CD4-positive, alpha-beta T cell treated with Interleukin-17A for 1 hour (primary cell): ENCODE measurements at regions not wholly inside any gene's neighbourhood (a gene's known extent, or its start where the extent isn't known, plus 50 kb on each side); places are given as distances from the start of the nearest gene placed in this dataset.

Source experiments
- DNase-seq: peaks from one replicate; pipeline ENCODE4 v3.0.0-alpha.2; 2020

DNA sequence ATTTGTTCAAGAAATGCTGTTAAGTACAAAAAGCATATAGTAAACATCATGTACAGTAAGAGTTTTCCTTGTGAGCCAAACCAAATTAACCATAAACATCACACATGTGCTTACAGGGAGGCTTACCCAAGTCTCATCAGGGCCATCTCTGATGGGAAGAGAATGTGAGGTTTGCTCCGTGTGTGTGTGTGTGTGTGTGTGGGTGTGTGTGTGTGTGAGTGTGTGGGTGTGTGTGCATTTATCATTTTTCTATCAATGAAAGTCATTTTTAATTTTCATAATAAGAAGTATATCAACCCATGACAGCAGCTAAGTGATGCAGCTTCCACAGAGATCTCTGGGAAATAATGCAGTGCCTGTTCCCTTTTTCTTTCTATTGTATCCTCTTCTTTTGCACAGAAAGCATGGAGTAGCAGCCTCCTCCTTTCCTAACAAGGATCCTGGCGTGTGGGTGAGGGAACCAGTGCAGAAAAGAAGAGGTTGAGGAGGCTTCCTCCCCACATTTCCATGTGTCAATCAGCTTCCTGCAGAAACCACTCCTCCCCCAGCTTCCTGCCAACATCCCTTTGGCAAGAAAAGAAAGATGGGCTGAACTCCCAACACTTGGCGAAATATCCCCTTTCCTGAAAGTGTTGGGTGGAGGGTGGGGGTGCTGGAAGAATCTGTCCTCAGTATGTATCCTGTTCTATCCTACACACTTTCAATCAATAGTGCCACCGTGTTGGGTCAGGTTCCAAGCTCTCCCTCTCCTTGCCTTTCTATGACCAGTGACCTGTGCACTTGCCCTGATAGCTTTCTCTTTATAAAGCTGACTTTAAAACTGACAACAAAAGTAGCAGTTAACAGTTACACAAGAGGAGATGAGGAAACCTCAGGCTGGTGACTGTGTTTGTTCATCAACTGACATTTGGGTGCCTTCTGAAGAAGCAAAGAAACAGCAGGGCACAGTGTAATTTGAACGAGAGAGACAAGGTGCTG, 251.8 kb upstream of the CITED2 start:
- no peak for DNase-seq

DNA sequence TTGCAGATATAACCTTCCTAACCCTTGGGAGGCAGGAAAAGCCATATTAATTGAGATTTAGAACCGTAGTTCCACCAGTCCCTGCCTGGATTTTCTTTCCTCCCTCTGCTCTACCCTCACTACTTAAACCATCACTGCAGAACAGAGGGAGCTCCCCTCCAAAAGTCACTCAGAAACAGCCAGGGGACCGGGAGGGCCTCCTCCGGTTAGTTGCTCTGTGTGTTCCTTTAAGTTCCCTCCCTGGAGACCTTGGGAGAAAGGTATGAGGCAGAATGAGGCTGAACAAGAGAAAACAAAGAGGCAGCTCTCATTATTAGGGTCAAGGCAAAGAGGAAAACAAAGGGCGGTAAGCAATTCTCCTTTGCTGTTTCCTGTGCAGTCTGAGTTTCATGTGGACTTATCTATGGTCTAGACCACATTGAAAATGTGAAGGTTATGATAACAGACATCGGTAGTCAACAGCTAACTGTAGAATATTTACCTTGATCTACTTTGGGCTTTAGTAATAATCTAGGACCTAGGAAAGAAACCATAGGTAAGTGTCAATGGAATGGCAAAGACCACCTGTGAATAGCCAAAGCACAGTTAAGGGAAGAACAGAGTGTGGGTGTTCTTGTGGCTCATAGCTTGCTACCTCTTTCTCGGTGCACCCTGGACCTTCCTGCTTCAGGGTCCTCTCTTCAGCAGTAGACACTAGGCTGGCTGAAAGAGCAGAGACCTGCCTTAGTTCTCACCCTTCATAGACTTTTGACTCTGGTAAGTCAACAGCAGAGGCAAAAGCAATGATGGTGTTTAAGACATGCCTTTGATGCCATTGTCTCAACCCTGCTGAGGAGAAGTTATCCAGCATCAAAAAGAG, 250.9 kb upstream of the CITED2 start:
- DNase-seq: no peak

GRCh38 chr6:139623372-139623771, 248.9 kb upstream of the CITED2 start:
- DNase-seq: no peak

DNA sequence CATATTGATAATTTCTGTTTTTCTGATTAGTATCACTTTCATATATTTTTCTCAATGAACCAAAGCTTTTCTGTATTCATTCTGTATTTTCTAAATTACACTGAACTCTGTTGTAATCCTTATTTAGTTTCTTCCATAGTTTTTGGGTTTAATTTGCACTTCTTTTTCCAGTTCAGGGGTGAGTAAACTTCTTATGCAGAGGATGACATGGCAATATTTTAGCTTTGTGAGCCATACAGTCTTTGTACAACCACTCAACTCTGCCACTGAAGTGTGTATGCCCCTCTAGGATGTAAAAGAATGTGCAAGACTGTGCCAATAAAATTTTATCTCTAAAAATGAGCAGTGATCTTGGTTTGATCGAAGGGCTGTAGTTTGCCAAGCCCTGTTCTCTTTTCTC, 239.0 kb upstream of the CITED2 start:
- no peak for DNase-seq

DNA sequence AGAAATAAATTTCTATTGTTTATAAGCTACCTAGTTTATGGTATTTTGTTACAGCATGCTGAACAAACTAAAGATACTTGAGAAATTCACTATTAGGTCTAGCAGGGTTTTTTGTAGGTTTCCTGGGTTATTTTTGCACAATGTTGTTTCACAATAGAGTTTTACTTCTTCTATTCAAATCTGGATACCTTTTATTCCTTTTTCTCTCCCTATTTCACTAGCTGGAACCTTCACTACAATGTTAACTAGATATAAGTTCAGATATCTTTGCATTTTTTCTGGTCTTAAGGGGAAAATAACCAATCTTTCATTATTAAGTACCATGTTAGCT, 237.7 kb upstream of the CITED2 start:
- DNase-seq: no peak

DNA sequence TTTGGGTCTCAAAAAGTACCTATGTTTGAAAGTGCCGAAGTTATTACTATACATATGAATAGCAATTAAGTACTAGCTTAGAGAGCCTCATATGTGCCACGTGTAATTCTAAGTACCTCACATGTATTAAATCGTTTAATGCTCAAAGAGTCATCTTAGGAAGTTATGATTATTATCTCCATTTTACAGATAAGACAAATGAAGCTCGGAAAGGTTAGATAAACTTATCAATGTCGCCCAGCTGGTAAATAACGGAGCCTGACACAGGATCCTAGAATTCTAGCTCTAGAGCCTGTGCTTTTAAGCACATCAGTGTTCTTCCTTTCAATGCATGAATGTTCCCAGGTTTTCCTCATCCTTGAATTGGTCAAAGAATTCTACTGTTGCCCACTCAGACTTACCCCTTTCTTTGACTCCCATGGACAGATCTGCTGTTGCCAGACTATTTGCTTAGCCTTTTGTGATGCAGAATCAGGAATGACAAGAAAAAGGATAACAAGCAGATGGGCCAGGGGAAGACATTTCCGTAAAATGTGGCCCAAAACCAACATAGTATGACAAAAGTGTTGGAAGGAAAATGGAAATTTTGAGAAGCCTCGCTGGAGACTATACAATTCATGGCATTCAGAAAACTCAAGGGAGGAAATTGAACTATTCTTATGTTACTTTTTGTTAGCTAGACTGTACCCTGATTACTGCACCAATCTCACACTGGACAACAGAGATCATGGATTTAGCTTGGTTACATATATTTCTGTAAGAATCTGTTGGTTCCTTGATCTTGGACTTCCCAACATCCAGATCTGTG, 237.1 kb upstream of the CITED2 start:
- DNase-seq: no peak

- DNase-seq: no peak
Measured at GRCh38 chr6:139608466-139609261, 234.2 kb upstream of the CITED2 start.

GRCh38 chr6:139605350-139605749, 230.9 kb upstream of the CITED2 start:
- DNase-seq: no peak

- no peak for DNase-seq
Measured at GRCh38 chr6:139603581-139603980, 229.1 kb upstream of the CITED2 start.

- DNase-seq: no peak
Measured at GRCh38 chr6:139602577-139602976, 228.1 kb upstream of the CITED2 start.

DNA sequence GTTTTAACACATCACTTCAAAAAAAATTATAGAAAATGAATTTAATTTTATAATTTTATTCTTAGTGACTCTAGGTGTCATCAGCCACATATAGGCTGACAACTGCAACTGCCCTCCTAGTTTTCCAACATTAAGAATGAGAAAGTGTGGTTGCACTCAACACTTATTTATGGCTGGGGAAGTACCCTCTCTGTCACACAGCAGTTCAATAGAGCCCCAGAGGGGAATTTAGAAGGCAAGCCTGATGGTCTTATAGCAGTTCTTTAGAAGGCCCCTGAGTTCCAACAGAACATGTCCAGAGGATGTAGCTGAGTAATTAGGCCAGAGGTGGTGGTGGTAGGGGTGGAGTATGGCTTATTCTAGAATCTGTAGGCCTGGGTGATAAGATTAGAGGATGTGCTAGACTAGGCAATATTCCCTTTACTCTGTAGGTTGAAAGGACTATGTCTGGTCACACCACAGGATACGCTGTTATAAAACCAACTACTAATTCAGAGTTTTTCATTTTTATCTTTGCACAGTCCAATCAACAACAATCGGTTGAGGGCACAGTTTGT, 226.5 kb upstream of the CITED2 start:
- no peak for DNase-seq

DNA sequence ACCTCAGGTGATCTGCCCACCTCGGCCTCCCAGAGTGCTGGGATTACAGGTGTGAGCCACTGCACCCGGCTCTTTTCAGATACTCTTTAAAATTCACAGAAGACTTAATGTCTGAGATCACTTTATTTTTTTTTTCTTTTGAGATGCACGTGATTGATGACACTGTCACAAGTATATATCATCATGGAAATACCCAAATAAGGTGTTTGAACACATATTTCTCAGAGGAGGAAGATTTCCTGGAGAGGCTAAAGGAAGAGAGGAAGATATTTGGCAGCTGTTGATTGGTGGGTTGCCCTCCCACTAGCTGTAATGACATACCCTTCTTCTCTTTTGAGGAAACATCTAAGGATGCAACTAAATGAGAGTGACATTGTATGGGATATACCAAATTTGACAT, 225.9 kb upstream of the CITED2 start:
- no peak for DNase-seq

DNA sequence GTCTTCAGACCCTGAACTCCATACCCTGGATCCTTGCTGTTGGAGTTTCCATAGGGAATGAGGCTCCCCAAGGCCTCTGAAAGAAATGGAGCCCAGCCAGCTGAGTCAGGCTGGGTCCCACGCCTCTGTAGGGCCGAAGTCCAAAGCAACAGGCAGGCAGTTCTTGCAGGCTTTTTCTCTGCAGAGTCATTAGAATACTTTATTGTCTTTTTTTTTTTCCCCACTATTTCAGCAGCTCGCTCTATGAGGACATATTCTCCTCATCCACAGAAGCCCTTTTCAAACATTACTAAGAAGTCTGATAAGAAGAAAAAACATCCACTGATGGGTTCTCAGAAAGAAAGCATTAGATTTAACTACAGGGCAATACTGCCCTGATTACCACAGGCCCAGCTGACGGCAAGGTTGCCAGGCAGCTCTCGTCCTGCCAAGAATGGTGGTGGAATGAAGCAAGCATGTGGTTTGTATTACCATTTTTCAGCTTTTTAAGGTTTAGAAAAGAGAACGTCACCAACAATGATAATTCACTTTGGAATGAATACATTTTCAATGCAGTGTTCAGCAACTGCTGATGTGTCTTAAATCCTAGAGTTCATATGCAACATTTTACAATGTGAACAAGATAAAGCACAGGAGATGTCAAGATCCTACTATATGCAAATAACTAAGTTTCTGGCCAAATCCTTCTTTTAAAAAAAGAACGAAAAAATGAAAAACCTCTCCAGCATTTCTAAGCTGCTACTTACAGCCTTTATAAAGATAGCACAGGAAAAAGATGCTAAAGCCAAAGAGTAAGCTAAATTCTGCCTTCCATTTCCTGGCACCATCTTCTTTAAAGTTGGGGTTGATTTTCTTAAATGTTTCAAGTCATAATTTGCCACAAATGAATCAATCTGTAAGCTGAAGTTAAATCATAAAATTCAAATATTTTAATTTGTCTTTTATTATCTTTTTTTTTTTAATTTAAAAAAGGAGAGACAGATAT, 223.6 kb upstream of the CITED2 start:
- DNase-seq: no peak

- DNase-seq: no peak
Measured at GRCh38 chr6:139597087-139597763, 222.8 kb upstream of the CITED2 start.

GRCh38 chr6:139595183-139595582, 220.7 kb upstream of the CITED2 start:
- DNase-seq: no peak

DNA sequence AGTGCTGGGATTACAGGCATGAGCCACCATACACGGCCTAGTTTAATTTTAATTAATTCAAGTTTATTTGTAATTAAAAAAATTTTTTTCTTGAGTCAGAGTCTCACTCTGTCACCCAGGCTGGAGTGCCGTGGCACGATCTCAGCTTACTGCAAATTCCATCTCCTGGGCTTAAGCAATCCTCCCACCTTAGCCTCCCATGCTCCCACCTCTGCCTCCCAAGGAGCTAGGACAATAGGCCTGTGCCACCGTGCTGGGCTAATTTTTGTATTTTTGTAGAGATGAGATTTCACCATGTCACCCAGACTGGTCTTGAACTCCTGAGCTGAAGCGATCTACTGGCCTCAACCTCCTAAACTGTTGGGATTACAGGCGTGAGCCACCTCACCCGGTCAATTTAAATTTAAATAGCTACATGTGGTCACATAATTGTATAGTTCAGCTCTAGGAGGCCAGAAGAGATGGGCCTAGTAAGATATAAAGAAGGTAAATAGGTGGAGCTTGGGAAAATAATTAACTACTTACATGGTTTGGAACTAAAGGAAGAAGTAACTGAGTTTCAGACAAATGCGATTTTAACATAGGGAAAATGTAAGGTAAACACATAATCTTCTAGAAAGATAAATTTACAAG, 220.0 kb upstream of the CITED2 start:
- DNase-seq: no peak

DNA sequence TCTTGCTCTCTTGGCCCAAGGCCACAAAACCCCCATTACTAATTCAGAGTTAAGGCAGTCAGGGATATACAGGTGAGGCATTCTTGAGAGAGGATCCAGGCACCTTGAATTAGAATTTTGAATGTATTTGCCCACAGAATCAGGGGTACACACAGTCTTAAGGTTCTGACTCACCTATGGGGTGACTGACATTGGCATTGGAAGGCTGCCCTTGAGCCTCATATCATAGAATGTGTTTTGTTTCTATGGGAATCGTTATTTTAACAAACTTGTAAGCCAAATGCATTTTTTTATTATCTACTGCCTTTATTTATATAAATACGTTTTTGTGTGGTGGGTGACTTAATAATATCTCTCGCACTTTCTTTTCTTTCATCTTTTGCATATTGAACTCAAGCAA, 218.6 kb upstream of the CITED2 start:
- no peak for DNase-seq

DNA sequence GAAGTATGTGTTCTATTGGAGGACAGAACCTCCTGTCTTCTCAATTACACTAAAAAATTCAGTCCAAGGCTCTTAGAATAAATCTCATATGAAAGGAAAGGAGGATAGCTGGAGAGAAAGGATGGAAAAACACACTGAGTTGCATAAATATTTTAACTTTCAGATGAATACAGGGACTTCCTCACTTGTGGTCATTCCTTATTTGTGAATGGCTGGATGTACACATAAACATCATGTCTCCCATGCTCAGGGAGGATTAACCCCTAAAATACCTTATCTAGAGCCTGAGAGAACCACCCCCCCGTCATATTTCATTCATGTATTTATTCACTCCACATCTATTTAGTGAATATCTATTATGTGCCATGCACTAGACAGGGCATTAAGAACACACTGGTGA, 217.6 kb upstream of the CITED2 start:
- DNase-seq: no peak

DNA sequence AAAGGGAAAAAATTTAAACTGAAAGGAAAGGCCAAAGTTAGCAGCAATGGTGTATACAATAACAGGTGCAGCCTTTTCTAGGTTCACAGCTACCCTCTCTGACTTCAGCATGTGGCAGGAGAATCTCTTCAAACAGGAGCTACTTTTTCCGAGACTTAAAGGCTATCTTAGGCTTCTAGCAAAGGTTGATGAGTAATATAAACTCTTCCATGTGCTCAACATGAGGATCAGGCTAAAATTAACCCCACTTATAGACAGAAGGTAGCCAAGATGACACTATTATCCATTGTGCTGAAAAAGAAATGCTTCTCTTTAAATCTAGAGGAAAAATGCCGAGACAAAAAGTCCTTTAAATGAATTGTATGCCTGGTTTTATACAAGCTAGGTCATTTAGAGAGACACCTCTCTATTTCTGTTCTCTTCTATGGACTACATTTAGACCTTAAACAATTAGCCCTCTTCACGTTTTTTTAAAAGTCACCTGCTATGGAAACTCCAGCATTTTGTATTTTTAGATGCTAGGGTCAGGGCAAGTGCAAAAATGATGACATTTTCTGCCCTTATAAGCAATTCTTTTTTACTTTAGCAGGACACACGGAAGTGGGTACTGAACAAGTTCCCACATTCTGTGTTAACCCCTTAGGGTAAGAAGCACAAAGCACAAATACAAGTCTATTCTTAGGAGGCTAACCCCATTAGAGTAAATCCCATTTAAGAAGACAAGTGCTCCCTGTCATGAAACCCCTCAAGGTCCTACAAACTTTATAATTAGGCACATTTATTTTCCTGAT, 216.8 kb upstream of the CITED2 start:
- DNase-seq: no peak
